HepG2 (cell line): ENCODE measurements at regions not wholly inside any gene's neighbourhood (a gene's known extent, or its start where the extent isn't known, plus 50 kb on each side); places are given as distances from the start of the nearest gene placed in this dataset.

Source experiments
- ATAC-seq: fragments of 200-7000 bp; cut with Tn5 transposase; 3 replicates; pipeline ENCODE4 v1.9.1; 2020; ENCODE audit warnings: mild to moderate bottlenecking, moderate library complexity
- BruUV-seq: library from RNA; stranded (reverse); fragments of 400-500 nt; replicated peaks from 2 replicates; lab custom pipeline; 2021; lab: Mats Ljungman, UMichigan
- CTCF ChIA-PET: fragments of 300-600 bp; formaldehyde crosslinking; extraction: SDS; loops from one replicate; lab custom pipeline; 2021; ENCODE audit warnings: low total read pairs, inconsistent platforms, low intra/inter-chr PET ratio; lab: Yijun Ruan, JAX
- POLR2A ChIA-PET: fragments of 350-600 bp; sonication (Branson Sonifier 250); formaldehyde crosslinking; loops from one replicate; lab custom pipeline; 2020; ENCODE audit warnings: antibody characterized with exemption, inconsistent platforms; lab: Yijun Ruan, JAX
- DNase-seq: peaks from one replicate; pipeline ENCODE4 v3.0.0-alpha.2; 2015; ENCODE audit warnings: low spot score
- FAIRE-seq: peaks from 3 replicates; lab custom pipeline; 2011; peaks lifted over from hg19 to GRCh38; lab: Jason Lieb, UNC
- H2AFZ ChIP-seq: one replicate; pipeline ENCODE4 v1.6.1; 2011; ENCODE audit warnings: low read length, inconsistent platforms
- H3K27ac ChIP-seq: fragments of 300-600 bp; 3 replicates; pipeline ENCODE4 v1.8.0; 2011; ENCODE audit warnings: mixed run types, mild to moderate bottlenecking, mixed read lengths, low read length, inconsistent platforms; ENCODE audit not compliant: insufficient read depth; ENCODE audit errors: extremely low read length
- H3K27me3 ChIP-seq, 2 experiments: fragments of 200-600 bp in 1 of 2; 2 replicates in 1 of 2; 3 replicates in 1 of 2; pipeline versions ENCODE4 v1.6.0 to v1.8.0; 2011; ENCODE audit warnings: low read length in 2 of 2, mild to moderate bottlenecking in 2 of 2, moderate library complexity in 2 of 2, inconsistent platforms in 1 of 2; ENCODE audit not compliant: insufficient read depth in 2 of 2, control insufficient read depth in 1 of 2
- H3K36me3 ChIP-seq, 2 experiments: fragments of 200-600 bp in 1 of 2; replicated peaks in 1 of 2; 2 replicates in 1 of 2; 3 replicates in 1 of 2; pipeline versions ENCODE4 v1.5.1 to v1.8.0; 2011; ENCODE audit warnings: low read length in 2 of 2, inconsistent platforms in 1 of 2; ENCODE audit not compliant: insufficient read depth in 2 of 2, control insufficient read depth in 1 of 2
- H3K4me1 ChIP-seq: 2 replicates; pipeline ENCODE4 v1.5.1; 2012; ENCODE audit warnings: low read length, inconsistent platforms; ENCODE audit not compliant: insufficient read depth
- H3K4me2 ChIP-seq: 2 replicates; pipeline ENCODE4 v1.6.0; 2011; ENCODE audit warnings: low read depth, low read length, inconsistent platforms
- H3K4me3 ChIP-seq, 3 experiments: fragments of 200-600 bp in 1 of 3; sonication (generic), shearing (Covaris generic) in 1 of 3; replicated peaks in 1 of 3; 2 replicates each; pipeline ENCODE4 v1.5.1; 2011 to 2016; ENCODE audit warnings: low read length in 3 of 3, inconsistent platforms in 2 of 3, low read depth in 2 of 3, mild to moderate bottlenecking in 2 of 3, control low read depth in 1 of 3, mixed read lengths in 1 of 3; ENCODE audit not compliant: insufficient read depth in 1 of 3
- H3K79me2 ChIP-seq: one replicate; pipeline ENCODE4 v1.6.1; 2011; ENCODE audit warnings: low read length, inconsistent platforms; ENCODE audit not compliant: insufficient read depth
- H3K9ac ChIP-seq: 2 replicates; pipeline ENCODE4 v1.6.0; 2011; ENCODE audit warnings: mild to moderate bottlenecking, low read depth, low read length, inconsistent platforms; ENCODE audit not compliant: insufficient read depth
- H3K9me3 ChIP-seq: 2 replicates; pipeline ENCODE4 v1.5.1; 2012; ENCODE audit warnings: mild to moderate bottlenecking, low read length
- H4K20me1 ChIP-seq: 2 replicates; pipeline ENCODE4 v1.6.0; 2011; ENCODE audit warnings: inconsistent platforms, mild to moderate bottlenecking, low read length, moderate library complexity; ENCODE audit not compliant: insufficient read depth
- CC2D1A ChIP-seq: sonication (generic); formaldehyde crosslinking; IDR thresholded peaks from 2 replicates; pipeline ENCODE4 v1.8.1; 2023; ENCODE audit warnings: mild to moderate bottlenecking, missing genetic modification reagents
- ETS1 ChIP-seq: sonication (generic); formaldehyde crosslinking; IDR thresholded peaks from 2 replicates; pipeline ENCODE4 v1.4.0; 2020; ENCODE audit warnings: missing genetic modification reagents
- HNF4A ChIP-seq: sonication (generic); formaldehyde crosslinking; IDR thresholded peaks from 2 replicates; pipeline ENCODE4 v1.4.0; 2020; ENCODE audit warnings: missing genetic modification reagents
- PREB ChIP-seq: sonication (generic); formaldehyde crosslinking; IDR thresholded peaks from 2 replicates; pipeline ENCODE4 v1.4.0; 2020; ENCODE audit warnings: missing genetic modification reagents
- TAF1 ChIP-seq: sonication (generic); formaldehyde crosslinking; IDR thresholded peaks from 2 replicates; pipeline ENCODE4 v1.4.0; 2020; ENCODE audit warnings: missing genetic modification reagents
- ZNF33A ChIP-seq: sonication (generic); formaldehyde crosslinking; IDR thresholded peaks from 2 replicates; pipeline ENCODE4 v1.5.1; 2020; ENCODE audit warnings: missing genetic modification reagents, mild to moderate bottlenecking, moderate library complexity, borderline replicate concordance
- ZNF580 ChIP-seq: IDR thresholded peaks from 2 replicates; pipeline ENCODE4 v1.6.1; 2016; ENCODE audit warnings: low read depth, borderline replicate concordance
- ZNF605 ChIP-seq: sonication (generic); formaldehyde crosslinking; IDR thresholded peaks from 2 replicates; pipeline ENCODE4 v1.8.0; 2022; ENCODE audit warnings: mild to moderate bottlenecking, missing genetic modification reagents
- ZNF614 ChIP-seq: IDR thresholded peaks from 2 replicates; pipeline ENCODE4 v1.6.1; 2018; ENCODE audit warnings: missing biosample characterization, missing genetic modification reagents, inconsistent platforms, borderline replicate concordance
- ZNF619 ChIP-seq: sonication (generic); formaldehyde crosslinking; IDR thresholded peaks from 2 replicates; pipeline ENCODE4 v1.4.0; 2020; ENCODE audit warnings: mild to moderate bottlenecking, missing genetic modification reagents
- ZNF703 ChIP-seq: sonication (generic); formaldehyde crosslinking; IDR thresholded peaks from 2 replicates; pipeline ENCODE4 v1.5.1; 2020; ENCODE audit warnings: missing genetic modification reagents, mild to moderate bottlenecking, moderate library complexity, borderline replicate concordance
- WGBS: methylation state at CpG from one replicate; pipeline ENCODE4 v1.1.6; 2017; ENCODE audit warnings: low lambda C conversion rate; 5-methylcytosine and 5-hydroxymethylcytosine counted together
- in situ Hi-C: cut with HindIII; loops from 2 replicates; pipeline ENCODE4 v1.10.0; 2017; ENCODE audit warnings: low pct_unique_long_range_greater_than_20kb; ENCODE audit not compliant: extremely low pct_ligation_motif_present
- intact Hi-C: fragments of 100-400 bp; cut with micrococcal nuclease; formaldehyde crosslinking; loops from one replicate; pipeline ENCODE4 v1.10.0; 2022; ENCODE audit not compliant: unreplicated experiment
- TF ChIP-seq, protein P1 (sequence below): sonication (generic); formaldehyde crosslinking; IDR thresholded peaks from 2 replicates; pipeline ENCODE4 v1.4.0; 2020; ENCODE audit warnings: missing genetic modification reagents

- 24% methylated on average over 3 of the region's 3 CpGs for WGBS
- POLR2A ChIA-PET: no interaction called here
- BruUV-seq: no TSS peak
These were observed 235.6 kb downstream of the RNF152 start for GRCh38 chr18:61657066-61657732.

GRCh38 chr18:61655630-61656029, 237.2 kb downstream of the RNF152 start:
- Histone ChIP-seq H3K4me3 (no peak overlapping the region), H3K4me2 (no peak overlapping the region), H3K27me3 (no peaks in the 10 kb centered on the region), H3K36me3 (no peaks in the 10 kb centered on the region), H3K4me1 (no peaks in the 10 kb centered on the region), H3K9me3 (no peaks in the 10 kb centered on the region), H3K27ac (no peak overlapping the region), H4K20me1 (no peaks in the 10 kb centered on the region), H3K79me2 (no peaks in the 10 kb centered on the region), H2AFZ (no peak overlapping the region), H3K9ac (no peak overlapping the region)
- BruUV-seq: no TSS peak
- intact Hi-C loops (no loop called here), in situ Hi-C loops (no loop called here)
- no peak for FAIRE-seq
- ATAC-seq: no peak
- ChIA-PET CTCF (no interaction called here), POLR2A (no interaction called here)
- 56% methylated on average over 2 of the region's 2 CpGs for WGBS
- DNase-seq: no peak
- TF ChIP-seq ZNF619 (no peak), PREB (no peak), ZNF703 (CRISPR knock-in tag) (no peak), ETS1 (CRISPR knock-in tag) (no peak), TAF1 (CRISPR knock-in tag) (no peak), ZNF33A (CRISPR knock-in tag) (no peak), CC2D1A (no peak)
- TF ChIP-seq, protein P1, sequence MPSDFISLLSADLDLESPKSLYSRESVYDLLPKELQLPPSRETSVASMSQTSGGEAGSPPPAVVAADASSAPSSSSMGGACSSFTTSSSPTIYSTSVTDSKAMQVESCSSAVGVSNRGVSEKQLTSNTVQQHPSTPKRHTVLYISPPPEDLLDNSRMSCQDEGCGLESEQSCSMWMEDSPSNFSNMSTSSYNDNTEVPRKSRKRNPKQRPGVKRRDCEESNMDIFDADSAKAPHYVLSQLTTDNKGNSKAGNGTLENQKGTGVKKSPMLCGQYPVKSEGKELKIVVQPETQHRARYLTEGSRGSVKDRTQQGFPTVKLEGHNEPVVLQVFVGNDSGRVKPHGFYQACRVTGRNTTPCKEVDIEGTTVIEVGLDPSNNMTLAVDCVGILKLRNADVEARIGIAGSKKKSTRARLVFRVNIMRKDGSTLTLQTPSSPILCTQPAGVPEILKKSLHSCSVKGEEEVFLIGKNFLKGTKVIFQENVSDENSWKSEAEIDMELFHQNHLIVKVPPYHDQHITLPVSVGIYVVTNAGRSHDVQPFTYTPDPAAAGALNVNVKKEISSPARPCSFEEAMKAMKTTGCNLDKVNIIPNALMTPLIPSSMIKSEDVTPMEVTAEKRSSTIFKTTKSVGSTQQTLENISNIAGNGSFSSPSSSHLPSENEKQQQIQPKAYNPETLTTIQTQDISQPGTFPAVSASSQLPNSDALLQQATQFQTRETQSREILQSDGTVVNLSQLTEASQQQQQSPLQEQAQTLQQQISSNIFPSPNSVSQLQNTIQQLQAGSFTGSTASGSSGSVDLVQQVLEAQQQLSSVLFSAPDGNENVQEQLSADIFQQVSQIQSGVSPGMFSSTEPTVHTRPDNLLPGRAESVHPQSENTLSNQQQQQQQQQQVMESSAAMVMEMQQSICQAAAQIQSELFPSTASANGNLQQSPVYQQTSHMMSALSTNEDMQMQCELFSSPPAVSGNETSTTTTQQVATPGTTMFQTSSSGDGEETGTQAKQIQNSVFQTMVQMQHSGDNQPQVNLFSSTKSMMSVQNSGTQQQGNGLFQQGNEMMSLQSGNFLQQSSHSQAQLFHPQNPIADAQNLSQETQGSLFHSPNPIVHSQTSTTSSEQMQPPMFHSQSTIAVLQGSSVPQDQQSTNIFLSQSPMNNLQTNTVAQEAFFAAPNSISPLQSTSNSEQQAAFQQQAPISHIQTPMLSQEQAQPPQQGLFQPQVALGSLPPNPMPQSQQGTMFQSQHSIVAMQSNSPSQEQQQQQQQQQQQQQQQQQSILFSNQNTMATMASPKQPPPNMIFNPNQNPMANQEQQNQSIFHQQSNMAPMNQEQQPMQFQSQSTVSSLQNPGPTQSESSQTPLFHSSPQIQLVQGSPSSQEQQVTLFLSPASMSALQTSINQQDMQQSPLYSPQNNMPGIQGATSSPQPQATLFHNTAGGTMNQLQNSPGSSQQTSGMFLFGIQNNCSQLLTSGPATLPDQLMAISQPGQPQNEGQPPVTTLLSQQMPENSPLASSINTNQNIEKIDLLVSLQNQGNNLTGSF (CRISPR knock-in tag): no peak

More at GRCh38 chr18:61657066-61657732, 235.6 kb downstream of the RNF152 start:
- no peaks in the 10 kb centered on the region for H4K20me1 ChIP-seq
- intact Hi-C loops (no loop called here), in situ Hi-C loops (no loop called here)
- no peaks in the 10 kb centered on the region for H3K79me2 ChIP-seq
- H3K36me3 ChIP-seq: no peaks in the 10 kb centered on the region
- CTCF ChIA-PET: no interaction called here
- no peak overlapping the region for H2AFZ ChIP-seq
- H3K9ac ChIP-seq: no peak overlapping the region
- no peaks in the 10 kb centered on the region for H3K9me3 ChIP-seq
- no peak overlapping the region for H3K4me2 ChIP-seq
- no peak for FAIRE-seq
- TF ChIP-seq HNF4A (CRISPR knock-in tag) (0 out of 2 replicates have a peak, but pooled peaks have one; percentile 9), ZNF605 (CRISPR knock-in tag) (no peak), ZNF580 (CRISPR knock-in tag) (no peak), ZNF614 (CRISPR knock-in tag) (no peak)
- TF ChIP-seq, all 625 proteins: peak for 1
- no peaks in the 10 kb centered on the region for H3K4me1 ChIP-seq
- H3K4me3 ChIP-seq: no peak overlapping the region
- no peak overlapping the region for H3K27ac ChIP-seq
- ATAC-seq (no peak), DNase-seq (no peak)
- no peaks in the 10 kb centered on the region for H3K27me3 ChIP-seq
